NCI-H2081 treated with DMSO at 0.1 percent for 48 hours (cell line): ENCODE measurements at regions not wholly inside any gene's neighbourhood (a gene's known extent, or its start where the extent isn't known, plus 50 kb on each side); places are given as distances from the start of the nearest gene placed in this dataset.
"Not testable (repeated sequence)": the region's sequence is repeated elsewhere in the genome, so short reads cannot be mapped to it uniquely, and the experiment has no call there.

Experiments used
- DNase-seq: peaks from one replicate; lab custom pipeline; 2025; lab: John Stamatoyannopoulos, UW

DNA sequence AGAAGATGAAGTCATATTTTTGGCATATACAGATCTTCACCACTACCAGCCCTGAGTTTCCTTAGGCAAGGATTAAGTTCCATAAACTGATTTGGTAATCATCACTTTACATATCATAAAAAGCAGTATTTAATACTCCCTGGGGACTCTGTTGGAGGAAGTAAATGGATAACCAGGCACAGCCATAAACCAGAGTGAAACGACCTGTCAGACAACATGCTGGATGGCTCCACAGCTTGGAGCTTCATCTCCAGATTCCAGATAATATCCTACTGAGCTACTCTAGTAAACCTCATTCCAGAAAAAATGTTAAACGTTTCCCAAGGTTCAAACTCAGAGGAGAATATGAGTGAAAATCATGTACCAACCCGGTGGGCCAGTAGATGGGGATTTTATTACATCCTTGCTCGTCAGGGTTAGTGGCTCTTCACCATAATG, 109.2 kb downstream of the BASP1 start:
- DNase-seq: no peak

DNA sequence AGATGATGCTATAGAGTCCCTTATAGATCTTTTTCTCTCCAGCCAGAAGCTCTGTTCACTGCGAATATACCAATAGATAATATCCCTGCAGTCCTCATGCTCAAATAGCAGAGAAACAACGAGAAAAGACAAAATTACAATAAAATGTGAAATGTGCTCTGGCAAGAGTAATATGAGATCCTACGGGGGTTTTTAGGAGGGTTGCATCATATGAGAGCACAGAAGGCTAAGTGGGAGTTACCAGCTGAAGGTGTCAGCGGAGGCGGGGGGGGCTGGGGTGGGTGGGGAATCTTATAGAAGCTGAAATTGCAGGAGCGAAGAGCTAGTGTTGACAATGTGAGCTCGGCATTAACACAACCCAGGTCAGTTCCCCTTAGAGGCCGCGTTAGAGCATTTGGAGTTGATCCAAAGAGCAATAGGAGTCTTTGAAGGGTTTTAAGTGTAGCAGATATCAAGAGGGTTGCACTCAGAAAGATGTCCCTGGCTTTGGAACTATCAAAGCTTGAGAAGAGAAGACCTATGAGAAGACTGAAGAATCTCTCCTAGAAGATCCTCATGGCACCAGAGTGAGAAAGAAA, 109.7 kb downstream of the BASP1 start:
- no peak for DNase-seq

DNA sequence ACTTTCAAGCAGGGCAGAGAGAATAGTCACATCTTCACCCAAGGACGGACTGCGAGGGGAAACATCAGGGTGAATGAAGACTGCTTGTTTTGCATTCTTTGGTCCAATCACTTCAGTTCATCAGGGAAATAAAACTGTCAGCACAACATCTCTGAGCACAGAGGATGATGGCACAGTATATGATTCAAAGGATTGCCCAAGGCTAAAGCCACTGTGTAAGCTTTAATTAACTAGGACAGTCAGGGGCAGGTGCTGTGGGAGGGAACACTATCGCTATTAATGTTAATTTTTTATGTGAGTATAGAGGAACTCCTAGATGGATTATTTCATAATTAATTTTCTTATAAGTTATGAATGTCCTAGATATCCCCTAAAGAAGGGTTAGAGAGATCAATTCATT, 112.1 kb downstream of the BASP1 start:
- no peak for DNase-seq

- DNase-seq: no peak
These were observed 113.0 kb downstream of the BASP1 start for GRCh38 chr5:17330386-17330785.

DNA sequence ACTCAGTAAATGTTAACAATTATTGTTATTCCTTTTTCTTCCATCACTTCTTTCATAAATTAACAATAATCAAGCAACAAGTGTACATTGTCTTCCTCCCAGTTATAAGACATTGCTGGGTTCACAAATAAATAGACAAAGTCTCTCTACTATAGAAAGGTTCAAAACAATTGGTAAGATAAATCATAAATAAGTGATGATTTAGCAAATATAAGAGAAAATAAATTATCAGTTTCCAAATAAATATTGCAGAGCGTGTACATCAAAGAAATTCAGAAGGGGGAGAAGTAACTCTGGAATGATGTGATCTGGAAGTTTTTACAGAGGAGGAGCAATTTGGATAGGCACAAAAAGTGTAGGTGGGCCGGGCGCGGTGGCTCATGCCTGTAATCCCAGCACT, 114.2 kb downstream of the BASP1 start:
- DNase-seq: no peak

- DNase-seq: no peak
These were observed 116.3 kb downstream of the BASP1 start for GRCh38 chr5:17333755-17334154.

GRCh38 chr5:17336054-17336453, 118.6 kb downstream of the BASP1 start:
- no peak for DNase-seq

DNA sequence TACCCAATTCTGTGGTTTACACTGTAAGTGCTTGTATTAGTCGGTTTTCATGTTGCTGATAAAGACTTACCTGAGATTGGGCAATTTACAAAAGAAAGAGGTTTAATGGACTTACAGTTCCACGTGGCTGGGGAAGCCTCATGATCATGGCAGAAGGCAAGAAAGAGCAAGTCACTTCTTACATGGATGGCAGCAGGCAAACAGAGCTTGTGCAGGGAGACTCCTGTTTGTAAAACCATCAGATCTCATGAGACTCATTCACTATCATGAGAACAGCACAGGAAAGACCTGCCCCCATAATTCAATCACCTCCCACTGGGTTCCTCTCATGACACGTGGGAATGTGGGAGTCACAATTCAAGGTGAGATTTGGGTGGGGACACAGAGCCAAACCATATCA, 119.3 kb downstream of the BASP1 start:
- not testable (repeated sequence) for DNase-seq

DNA sequence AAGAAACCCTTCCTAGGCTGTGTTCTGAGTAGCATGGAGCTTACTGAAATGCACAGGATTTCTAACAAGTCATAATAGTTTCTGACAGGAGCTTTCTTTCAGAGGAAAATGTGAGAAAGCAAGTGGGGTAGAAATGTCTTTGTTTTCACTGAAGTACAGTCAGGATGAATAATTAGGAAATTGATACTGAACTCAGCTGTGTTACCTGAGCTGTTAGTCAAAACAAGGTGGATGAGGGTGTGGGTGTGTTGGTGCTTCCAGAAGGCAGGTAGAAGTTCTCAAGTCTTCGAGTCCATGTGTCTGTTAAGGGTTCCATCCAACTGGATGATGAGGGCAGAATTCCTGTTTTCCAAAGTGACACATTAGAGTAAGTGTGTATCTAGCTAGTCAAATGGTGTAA, 122.4 kb downstream of the BASP1 start:
- no peak for DNase-seq

DNA sequence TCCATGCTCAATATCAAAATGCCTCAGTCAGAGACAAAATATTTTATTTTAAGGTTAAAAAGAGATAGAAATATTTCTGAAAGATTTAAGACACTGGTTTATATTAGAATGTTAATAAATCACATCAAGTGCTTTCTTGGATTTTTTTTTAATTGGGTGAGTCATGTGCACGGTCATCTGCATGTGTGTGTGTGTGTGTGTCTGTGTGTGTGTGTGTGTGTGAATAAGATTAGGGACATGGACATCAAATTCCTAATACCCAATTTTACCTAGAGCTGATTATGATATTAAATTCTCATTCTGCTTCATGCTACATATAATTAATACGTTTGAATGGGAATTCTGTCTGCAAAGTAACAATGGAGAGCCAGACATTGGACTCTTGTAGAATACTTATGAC, 122.9 kb downstream of the BASP1 start:
- no peak for DNase-seq

DNA sequence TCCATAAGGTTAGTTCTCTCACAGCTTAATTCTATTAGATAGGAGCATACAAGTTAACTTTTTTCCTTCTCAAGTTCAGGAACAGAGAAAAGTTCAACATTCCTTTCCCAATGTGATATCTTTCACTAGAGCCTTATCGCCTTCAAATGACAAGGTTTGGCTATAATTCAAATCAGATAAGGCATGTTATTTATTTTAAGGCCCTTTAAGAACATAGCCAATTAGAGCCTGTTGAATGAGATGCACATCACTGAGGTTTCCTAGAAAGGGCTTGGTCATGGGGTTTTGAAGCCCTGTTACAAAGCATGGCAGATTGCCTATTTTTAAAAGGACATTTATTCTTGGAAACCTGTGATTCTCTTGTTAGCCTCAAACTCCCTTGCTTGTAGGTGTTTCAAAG, 123.4 kb downstream of the BASP1 start:
- no peak for DNase-seq

DNA sequence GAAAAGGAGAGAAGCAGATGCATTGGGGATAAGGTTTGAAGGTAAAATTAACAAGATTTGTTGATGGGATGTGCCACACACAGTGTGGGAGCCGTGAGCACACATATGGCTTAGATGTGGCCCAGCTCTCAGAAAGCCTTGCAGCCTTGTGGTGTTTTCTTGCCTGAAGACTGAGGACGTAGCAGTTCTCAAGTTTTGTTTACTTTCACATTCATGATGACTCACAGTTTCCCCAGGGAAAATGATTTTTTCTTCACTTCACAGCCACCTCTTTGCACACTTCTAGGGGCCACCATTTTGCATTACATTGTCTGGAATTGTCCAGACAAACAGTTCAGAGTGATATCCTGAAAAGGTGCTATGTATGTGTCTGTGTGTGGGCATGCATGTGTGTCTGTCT, 126.2 kb downstream of the BASP1 start:
- DNase-seq: no peak

- DNase-seq: no peak
These were observed 129.4 kb downstream of the BASP1 start for GRCh38 chr5:17346811-17347210.

GRCh38 chr5:17352223-17352622, 134.8 kb downstream of the BASP1 start:
- DNase-seq: no peak

GRCh38 chr5:17354265-17354664, 136.8 kb downstream of the BASP1 start:
- DNase-seq: no peak

- no peak for DNase-seq
These were observed 138.3 kb downstream of the BASP1 start for GRCh38 chr5:17355586-17356346.

DNA sequence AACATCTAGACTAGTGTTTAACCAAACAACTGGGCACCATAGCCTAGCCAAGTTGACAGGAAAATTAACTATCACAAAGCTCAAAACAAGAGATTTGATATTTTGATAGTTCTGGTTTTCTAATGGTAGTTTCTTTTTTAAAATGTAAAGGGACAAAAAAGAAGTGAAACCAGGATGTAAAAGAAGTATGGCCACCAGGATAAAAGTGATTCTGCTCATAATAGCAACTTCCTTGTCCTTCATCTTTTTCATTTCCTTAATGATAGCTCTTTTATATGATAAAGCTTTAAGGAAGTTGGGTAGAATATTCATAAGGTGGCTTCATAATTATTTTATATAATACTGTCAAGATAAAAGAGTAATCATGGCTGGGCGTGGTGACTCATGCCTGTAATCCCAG, 139.1 kb downstream of the BASP1 start:
- no peak for DNase-seq

GRCh38 chr5:17357504-17357903, 140.1 kb downstream of the BASP1 start:
- DNase-seq: no peak

DNA sequence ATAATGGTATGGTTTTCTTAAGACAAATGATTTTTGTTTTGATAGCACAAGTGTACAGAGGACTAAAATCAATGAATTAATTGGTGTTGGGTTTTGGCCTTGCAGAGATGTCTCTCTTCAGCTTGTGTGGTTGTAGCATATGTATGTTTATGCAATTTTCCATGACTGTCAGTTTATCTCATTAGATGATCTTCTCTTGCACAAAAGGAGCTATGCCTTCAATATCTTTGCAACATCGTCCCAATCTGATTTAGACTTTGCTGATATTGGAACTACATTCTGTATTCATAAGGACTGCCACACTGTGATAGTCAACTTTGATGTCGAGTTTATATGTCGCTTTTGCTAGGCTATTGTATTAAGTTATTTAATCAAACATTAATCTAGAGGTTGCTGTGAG, 140.0 kb upstream of the TAF11L2 start:
- DNase-seq: no peak

DNA sequence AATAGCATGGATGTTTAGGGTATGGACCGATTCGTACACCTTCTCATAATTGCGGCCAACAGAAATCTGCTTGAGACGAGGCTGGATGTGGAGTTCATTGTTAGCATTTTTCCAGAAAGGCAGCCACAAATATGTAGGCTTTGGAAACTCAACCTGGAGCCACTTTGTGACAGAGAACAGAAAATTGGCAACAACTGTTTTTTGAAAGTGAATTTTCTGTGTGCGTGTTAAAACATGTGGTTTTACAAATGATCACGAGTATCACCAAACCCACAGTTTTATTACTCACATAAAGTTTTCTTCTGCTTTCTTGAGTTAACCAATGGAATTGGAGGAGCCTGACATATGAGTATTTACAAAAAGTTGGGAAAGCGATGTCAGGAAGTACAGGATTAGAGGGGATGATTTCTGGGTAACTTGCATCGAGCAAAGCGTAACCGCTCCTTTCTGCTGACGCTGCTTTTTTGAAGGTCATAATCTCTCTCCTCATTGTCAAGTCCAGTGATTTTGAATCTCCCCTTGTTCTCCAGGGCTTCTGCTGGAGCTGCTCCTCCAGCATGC, 138.5 kb upstream of the TAF11L2 start:
- no peak for DNase-seq

DNA sequence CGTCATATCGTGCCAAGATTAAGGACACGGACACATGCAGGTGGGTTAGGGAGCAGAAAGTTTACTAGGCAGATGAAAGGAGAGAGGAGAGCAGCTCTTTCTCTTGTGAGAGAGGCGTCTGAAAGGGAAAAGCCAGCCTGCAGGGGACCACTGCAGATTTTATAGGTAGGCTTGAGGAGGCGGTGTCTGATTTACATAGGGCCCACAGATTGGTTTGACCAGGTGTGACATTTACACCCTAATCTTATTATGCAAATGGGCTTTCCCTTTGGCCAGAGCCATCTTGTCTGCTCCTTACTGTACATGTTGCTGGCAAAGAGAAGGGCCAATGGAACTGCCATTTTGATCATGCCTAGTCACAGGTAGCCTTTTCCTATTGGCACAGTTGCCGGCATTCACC, 137.2 kb upstream of the TAF11L2 start:
- DNase-seq: no peak

DNA sequence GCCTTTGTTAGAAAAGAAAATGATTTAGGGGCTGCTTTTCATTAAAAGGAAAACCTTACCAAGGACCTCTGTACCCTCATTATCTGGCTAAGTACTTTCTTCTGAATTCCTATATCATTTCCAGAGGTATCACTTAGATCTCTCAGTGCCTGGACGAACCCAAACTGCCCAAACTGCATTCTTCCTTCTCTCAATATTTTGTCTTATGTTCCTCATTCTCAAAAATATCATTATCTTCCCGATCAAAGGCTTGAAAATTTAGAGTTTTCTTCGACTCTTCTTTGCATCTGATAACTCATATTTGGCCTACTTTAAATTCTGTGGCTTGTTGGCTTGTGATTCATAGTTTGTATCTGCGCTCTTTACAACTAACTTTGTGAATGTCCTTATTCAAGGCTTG, 136.7 kb upstream of the TAF11L2 start:
- no peak for DNase-seq

DNA sequence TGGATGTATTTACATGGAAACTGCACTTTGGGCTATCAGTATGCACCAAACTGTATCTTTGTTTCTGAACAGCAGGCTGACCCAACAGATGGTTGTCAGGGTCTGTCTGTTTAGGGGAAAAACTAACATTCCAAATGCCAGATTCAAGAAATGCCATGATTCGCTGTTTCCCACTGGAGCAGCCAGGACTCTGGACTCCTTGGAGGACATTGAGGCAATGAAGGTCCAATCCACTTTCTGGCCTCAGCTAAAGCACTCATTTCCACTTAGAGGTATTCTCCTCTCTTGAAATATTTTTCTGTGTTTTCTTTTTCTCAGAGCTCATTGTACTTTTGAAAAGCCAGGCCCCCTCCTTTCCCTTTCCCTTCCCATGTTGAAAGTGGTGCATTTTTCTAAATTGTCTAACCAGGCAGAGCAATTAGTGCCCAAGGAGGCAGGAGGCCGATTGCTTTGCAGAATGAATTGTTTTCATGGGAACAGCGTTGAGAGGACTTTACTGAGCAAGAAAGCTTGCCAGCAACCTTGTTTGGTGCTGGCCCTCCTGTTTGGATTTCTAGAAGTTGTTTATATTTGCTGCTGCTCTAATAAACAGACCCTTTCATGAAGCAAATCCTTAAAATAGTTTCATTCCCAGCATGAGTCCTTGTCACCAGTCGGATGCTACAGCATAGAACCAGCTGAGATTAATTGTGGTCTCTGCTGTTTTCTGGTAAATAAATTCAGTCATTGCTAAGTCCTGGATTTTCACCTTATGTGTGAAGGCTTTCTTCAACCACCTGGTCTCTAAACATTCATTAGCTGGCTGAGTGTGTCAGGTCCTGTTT, 132.8 kb upstream of the TAF11L2 start:
- DNase-seq: no peak
